ENCODE measurements at regions not wholly inside any gene's neighbourhood (a gene's known extent, or its start where the extent isn't known, plus 50 kb on each side); places are given as distances from the start of the nearest gene placed in this dataset.

- DNase-seq (ENCODE audit: low read depth), result no peak
Observed at GRCh38 chr12:25009496-25010092, 60.7 kb upstream of the BCAT1 start.

- no peak for DNase-seq (ENCODE audit: low read depth)
Observed at GRCh38 chr12:25005376-25005775, 56.5 kb upstream of the BCAT1 start.

GRCh38 chr12:25004447-25004846 is 55.5 kb upstream of the BCAT1 start:
- DNase-seq (ENCODE audit: low read depth), result no peak

DNA sequence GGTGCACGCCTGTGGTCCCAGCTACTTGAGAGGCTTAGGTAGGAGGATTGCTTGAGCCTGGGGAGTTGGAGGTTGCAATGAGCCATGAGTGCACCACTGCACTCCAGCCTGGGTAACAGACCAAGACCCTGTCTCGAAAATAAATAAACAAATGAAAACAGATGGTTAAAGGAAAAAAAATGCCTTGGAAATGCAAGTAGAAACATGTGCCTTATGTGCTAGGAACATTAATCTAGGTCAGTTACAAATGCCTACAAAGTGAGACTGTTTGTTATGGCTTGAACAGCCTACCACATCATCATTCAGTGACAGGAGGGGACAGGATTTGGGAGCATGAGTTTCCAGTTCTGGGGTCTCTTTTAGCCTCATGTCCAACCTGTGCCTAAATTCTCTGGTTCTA is 52.4 kb upstream of the BCAT1 start:
- DNase-seq (ENCODE audit: low read depth), result no peak
